ENCODE measurements at regions not wholly inside any gene's neighbourhood (a gene's known extent, or its start where the extent isn't known, plus 50 kb on each side); places are given as distances from the start of the nearest gene placed in this dataset.

DNA sequence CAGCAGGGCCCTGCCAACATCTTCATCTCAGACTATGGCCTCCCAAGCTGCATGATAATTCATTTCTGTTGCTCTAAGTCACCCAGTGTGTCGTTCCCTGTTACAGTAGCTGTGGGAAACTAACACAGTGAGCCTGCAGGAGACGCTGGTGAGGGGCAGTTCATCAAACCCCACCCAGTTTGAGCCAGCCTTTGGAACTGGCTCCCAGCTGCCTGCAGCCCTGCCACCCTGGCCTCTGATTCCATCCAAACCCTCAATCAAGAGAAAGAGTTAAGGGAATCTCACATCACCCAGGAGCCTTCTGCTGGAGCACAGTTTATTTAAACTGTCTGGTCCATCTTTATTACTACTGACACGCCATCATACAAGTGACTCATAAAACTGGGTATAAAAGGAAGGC lies 64.9 kb upstream of the ZCCHC2 start:
- TF ChIP-seq FOXM1 (IDR thresholded peaks at IDR 0.05; ENCODE audit: borderline replicate concordance) (no peak), TARDBP (IDR thresholded peaks at IDR 0.05) (no peak), PKNOX1 (IDR thresholded peaks at IDR 0.05) (no peak), BHLHE40 (IDR thresholded peaks at IDR 0.05; ENCODE audit: borderline replicate concordance) (no peak), SP1 (IDR thresholded peaks at IDR 0.05) (no peak), HDGF (IDR thresholded peaks at IDR 0.05; ENCODE audit: borderline replicate concordance) (no peak), NFRKB (IDR thresholded peaks at IDR 0.05) (no peak), FOXA1 (IDR thresholded peaks at IDR 0.05) (no peak), ARNT (IDR thresholded peaks at IDR 0.05) (no peak)
